ENCODE measurements at regions not wholly inside any gene's neighbourhood (a gene's known extent, or its start where the extent isn't known, plus 50 kb on each side); places are given as distances from the start of the nearest gene placed in this dataset.

DNA sequence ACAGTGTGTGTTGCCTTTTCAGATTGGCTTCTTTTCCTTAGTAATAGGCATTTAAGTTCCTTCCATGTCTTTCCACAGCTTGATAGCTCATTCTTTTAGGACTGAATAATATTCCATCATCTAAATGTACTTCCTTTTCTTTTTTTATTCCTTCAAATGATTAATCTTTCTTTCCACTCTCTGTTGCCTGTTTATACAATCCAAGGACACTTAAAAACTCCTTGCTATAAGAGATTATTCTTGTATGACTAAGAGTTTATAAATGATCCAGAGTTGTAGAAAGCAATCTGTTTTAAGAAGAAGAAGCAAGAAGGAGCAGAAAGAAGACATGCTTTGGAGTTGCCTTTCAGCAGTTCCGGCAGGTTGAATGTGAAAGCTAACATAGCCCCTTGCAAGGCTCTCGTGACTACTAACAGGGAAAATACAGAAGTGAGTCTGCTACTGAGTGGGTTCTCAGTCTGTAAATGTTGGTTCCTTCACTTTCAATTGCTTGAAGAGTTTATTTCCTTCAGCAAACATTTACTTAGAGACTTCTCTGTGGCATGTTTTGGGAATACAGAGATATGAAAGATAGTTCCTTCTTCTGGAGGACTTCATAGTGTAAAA lies 123.0 kb downstream of the PMAIP1 start:
- TF ChIP-seq, protein P1, sequence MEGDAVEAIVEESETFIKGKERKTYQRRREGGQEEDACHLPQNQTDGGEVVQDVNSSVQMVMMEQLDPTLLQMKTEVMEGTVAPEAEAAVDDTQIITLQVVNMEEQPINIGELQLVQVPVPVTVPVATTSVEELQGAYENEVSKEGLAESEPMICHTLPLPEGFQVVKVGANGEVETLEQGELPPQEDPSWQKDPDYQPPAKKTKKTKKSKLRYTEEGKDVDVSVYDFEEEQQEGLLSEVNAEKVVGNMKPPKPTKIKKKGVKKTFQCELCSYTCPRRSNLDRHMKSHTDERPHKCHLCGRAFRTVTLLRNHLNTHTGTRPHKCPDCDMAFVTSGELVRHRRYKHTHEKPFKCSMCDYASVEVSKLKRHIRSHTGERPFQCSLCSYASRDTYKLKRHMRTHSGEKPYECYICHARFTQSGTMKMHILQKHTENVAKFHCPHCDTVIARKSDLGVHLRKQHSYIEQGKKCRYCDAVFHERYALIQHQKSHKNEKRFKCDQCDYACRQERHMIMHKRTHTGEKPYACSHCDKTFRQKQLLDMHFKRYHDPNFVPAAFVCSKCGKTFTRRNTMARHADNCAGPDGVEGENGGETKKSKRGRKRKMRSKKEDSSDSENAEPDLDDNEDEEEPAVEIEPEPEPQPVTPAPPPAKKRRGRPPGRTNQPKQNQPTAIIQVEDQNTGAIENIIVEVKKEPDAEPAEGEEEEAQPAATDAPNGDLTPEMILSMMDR (IDR thresholded peaks at IDR 0.05; ENCODE audit: poor library complexity), result no peak
- TF ChIP-seq EZH2 (IDR thresholded peaks at IDR 0.05; ENCODE audit: borderline replicate concordance), result no peak
